Panc1 (cell line): ENCODE measurements at regions not wholly inside any gene's neighbourhood (a gene's known extent, or its start where the extent isn't known, plus 50 kb on each side); places are given as distances from the start of the nearest gene placed in this dataset.

ENCODE experiments used
- ATAC-seq: fragments of 200-7000 bp; cut with Tn5 transposase; 2 replicates; pipeline ENCODE4 v1.9.1; 2020; ENCODE audit warnings: mild to moderate bottlenecking, moderate library complexity
- BruUV-seq: library from RNA; stranded (reverse); fragments of 400-500 nt; replicated peaks from 2 replicates; lab custom pipeline; 2021; lab: Mats Ljungman, UMichigan
- CTCF ChIA-PET: fragments of 300-600 bp; sonication (Branson Sonifier 250); formaldehyde crosslinking; loops from one replicate; lab custom pipeline; 2022; ENCODE audit warnings: antibody characterized with exemption; lab: Charles Lee
- POLR2A ChIA-PET: fragments of 300-600 bp; sonication (Branson Sonifier 250); formaldehyde crosslinking; loops from one replicate; lab custom pipeline; 2022; ENCODE audit warnings: antibody characterized with exemption; lab: Charles Lee
- DNase-seq: peaks from one replicate; pipeline ENCODE4 v3.0.0-alpha.2; 2010; ENCODE audit warnings: low read depth, low spot score
- H3K27ac ChIP-seq: 2 replicates; pipeline ENCODE4 v1.5.1; 2011; ENCODE audit warnings: mild to moderate bottlenecking, low read length, inconsistent platforms
- H3K27me3 ChIP-seq: fragments of 200-500 bp; sonication (Bioruptor generic); 2 replicates; pipeline ENCODE4 v1.6.0; 2014; ENCODE audit warnings: low read length, inconsistent platforms; ENCODE audit not compliant: control insufficient read depth, insufficient read depth
- H3K36me3 ChIP-seq: fragments of 200-500 bp; sonication (Bioruptor generic); 2 replicates; pipeline ENCODE4 v1.5.1; 2014; ENCODE audit warnings: inconsistent platforms, mild to moderate bottlenecking, low read length, moderate library complexity; ENCODE audit not compliant: control insufficient read depth, insufficient read depth
- H3K4me1 ChIP-seq: 2 replicates; pipeline ENCODE4 v1.5.1; 2011; ENCODE audit warnings: inconsistent platforms, mild to moderate bottlenecking, low read length, moderate library complexity; ENCODE audit not compliant: control insufficient read depth, insufficient read depth
- H3K4me3 ChIP-seq, 2 experiments: 2 replicates each; pipeline ENCODE4 v1.5.1; 2011 to 2012; ENCODE audit warnings: low read depth in 2 of 2, low read length in 2 of 2, mild to moderate bottlenecking in 2 of 2, inconsistent platforms in 1 of 2, moderate library complexity in 1 of 2
- H3K9me3 ChIP-seq: fragments of 200-500 bp; sonication (Bioruptor generic); 2 replicates; pipeline ENCODE4 v1.5.1; 2014; ENCODE audit warnings: low read depth, mild to moderate bottlenecking, inconsistent platforms, low read length, moderate library complexity; ENCODE audit not compliant: control insufficient read depth, insufficient read depth
- CTCF ChIP-seq: fragments of 450-650 bp; IDR thresholded peaks from 2 replicates; pipeline ENCODE4 v1.5.1; 2017; ENCODE audit warnings: mild to moderate bottlenecking
- POLR2AphosphoS5 ChIP-seq: IDR thresholded peaks from 2 replicates; pipeline ENCODE4 v1.6.1; 2012; ENCODE audit warnings: mild to moderate bottlenecking, low read depth, low read length, moderate library complexity
- SIN3A ChIP-seq: IDR thresholded peaks from 2 replicates; pipeline ENCODE4 v1.6.1; 2012; ENCODE audit warnings: low read depth, mild to moderate bottlenecking, low read length, moderate library complexity, borderline replicate concordance; ENCODE audit not compliant: insufficient read depth
- TCF7L2 ChIP-seq: IDR thresholded peaks from 2 replicates; pipeline ENCODE4 v1.6.1; 2011; ENCODE audit warnings: mild to moderate bottlenecking, low read depth, low read length, inconsistent platforms
- in situ Hi-C: cut with HindIII; loops from 2 replicates; pipeline ENCODE4 v1.10.0; 2016; ENCODE audit warnings: low sequenced_read_pairs, low pct_unique_long_range_greater_than_20kb
- intact Hi-C: fragments of 100-400 bp; cut with micrococcal nuclease; formaldehyde crosslinking; loops from one replicate; pipeline ENCODE4 v1.10.0; 2022; ENCODE audit not compliant: unreplicated experiment
- TF ChIP-seq, protein P1 (sequence below), 2 experiments: IDR thresholded peaks; 2 replicates each; pipeline ENCODE4 v1.6.1; 2011 to 2012; ENCODE audit warnings: low read depth in 2 of 2, control low read depth in 1 of 2, low read length in 1 of 2, mild to moderate bottlenecking in 1 of 2, moderate library complexity in 1 of 2; ENCODE audit not compliant: insufficient read depth in 1 of 2

GRCh38 chr9:126131066-126132010 is 195.3 kb upstream of the MVB12B start:
- no peaks in the 10 kb centered on the region; the same call in 1 of the 2 replicates for H3K27me3 ChIP-seq
- ATAC-seq (no peak), DNase-seq (no peak)
- H3K27ac ChIP-seq, result no peak overlapping the region
- in situ Hi-C loops (no loop called here), intact Hi-C loops (no loop called here)
- BruUV-seq, result no TSS peak
- ChIA-PET CTCF (no interaction called here), POLR2A (no interaction called here)
- H3K4me3 ChIP-seq, result no peak overlapping the region
- H3K36me3 ChIP-seq, result no peaks in the 10 kb centered on the region
- no peak for TF ChIP-seq TCF7L2
- no peak for TF ChIP-seq POLR2AphosphoS5
- no peak for TF ChIP-seq SIN3A
- TF ChIP-seq, protein P1, sequence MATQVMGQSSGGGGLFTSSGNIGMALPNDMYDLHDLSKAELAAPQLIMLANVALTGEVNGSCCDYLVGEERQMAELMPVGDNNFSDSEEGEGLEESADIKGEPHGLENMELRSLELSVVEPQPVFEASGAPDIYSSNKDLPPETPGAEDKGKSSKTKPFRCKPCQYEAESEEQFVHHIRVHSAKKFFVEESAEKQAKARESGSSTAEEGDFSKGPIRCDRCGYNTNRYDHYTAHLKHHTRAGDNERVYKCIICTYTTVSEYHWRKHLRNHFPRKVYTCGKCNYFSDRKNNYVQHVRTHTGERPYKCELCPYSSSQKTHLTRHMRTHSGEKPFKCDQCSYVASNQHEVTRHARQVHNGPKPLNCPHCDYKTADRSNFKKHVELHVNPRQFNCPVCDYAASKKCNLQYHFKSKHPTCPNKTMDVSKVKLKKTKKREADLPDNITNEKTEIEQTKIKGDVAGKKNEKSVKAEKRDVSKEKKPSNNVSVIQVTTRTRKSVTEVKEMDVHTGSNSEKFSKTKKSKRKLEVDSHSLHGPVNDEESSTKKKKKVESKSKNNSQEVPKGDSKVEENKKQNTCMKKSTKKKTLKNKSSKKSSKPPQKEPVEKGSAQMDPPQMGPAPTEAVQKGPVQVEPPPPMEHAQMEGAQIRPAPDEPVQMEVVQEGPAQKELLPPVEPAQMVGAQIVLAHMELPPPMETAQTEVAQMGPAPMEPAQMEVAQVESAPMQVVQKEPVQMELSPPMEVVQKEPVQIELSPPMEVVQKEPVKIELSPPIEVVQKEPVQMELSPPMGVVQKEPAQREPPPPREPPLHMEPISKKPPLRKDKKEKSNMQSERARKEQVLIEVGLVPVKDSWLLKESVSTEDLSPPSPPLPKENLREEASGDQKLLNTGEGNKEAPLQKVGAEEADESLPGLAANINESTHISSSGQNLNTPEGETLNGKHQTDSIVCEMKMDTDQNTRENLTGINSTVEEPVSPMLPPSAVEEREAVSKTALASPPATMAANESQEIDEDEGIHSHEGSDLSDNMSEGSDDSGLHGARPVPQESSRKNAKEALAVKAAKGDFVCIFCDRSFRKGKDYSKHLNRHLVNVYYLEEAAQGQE (IDR thresholded peaks at IDR 0.05; ENCODE audit: insufficient read depth in 1 of 2, low read depth in 2 of 2, low read length in 1 of 2), result no peak
- no peak for TF ChIP-seq CTCF
- no peaks in the 10 kb centered on the region for H3K9me3 ChIP-seq
- no peaks in the 10 kb centered on the region for H3K4me1 ChIP-seq

DNA sequence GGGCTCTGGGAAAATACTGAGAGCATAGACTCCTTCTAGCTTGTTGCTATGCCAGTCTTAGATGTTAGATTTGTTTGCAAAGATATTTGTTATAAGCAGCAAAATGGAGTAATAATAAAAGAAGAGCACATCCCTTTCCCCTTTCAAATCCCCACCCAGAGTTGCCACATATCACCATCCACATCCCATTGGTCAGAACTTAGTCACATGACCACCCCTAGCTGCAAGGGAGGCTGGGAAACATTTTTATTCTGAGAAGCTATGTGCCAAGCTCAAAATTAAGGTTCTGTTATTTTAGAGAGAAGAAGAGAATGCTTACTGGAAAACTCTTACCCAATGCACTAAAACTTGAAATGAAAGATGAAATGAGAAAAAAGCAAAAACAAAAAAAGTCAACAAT is 193.9 kb upstream of the MVB12B start:
- Histone ChIP-seq H3K4me1 (no peaks in the 10 kb centered on the region), H3K27me3 (no peaks in the 10 kb centered on the region; the same call in 1 of the 2 replicates), H3K36me3 (no peaks in the 10 kb centered on the region), H3K27ac (no peak overlapping the region), H3K4me3 (no peak overlapping the region), H3K9me3 (no peaks in the 10 kb centered on the region)
- intact Hi-C loops (no loop called here), in situ Hi-C loops (no loop called here)
- no peak for DNase-seq
- TF ChIP-seq POLR2AphosphoS5 (no peak), TCF7L2 (no peak), CTCF (no peak), SIN3A (no peak)
- TF ChIP-seq, protein P1 (IDR thresholded peaks at IDR 0.05; ENCODE audit: insufficient read depth in 1 of 2, low read depth in 2 of 2, low read length in 1 of 2), result no peak
- ChIA-PET POLR2A (no interaction called here), CTCF (no interaction called here)
- no peak for ATAC-seq
- no TSS peak for BruUV-seq
